CD4-positive, alpha-beta T cell treated with Interleukin-12 subunit alpha and Interleukin-12 subunit beta, for 1 hour (primary cell): ENCODE measurements at regions not wholly inside any gene's neighbourhood (a gene's known extent, or its start where the extent isn't known, plus 50 kb on each side); places are given as distances from the start of the nearest gene placed in this dataset.
"Not testable (repeated sequence)": the region's sequence is repeated elsewhere in the genome, so short reads cannot be mapped to it uniquely, and the experiment has no call there.

ENCODE experiments used
- DNase-seq: peaks from one replicate; pipeline ENCODE4 v3.0.0-alpha.2; 2020

DNA sequence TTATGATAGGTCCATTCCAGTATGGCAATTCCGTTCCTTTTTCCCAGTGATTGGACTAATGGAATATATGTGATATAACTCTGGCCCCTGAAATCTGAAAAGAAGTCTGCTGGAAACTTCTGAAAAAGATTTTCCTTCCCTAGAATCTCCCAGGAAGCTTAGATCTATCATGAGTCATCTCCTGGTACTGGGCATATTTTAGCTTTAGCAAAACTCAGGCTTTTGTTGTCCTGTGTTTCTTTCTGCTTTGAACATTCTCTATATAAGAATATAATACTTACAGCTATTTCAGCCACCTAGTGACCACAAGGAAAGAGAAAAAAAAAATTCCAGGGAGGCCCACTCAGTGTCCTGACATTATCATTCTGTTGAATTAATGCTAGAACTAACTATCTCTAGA, 597.2 kb upstream of the GRIA3 start:
- no peak for DNase-seq

DNA sequence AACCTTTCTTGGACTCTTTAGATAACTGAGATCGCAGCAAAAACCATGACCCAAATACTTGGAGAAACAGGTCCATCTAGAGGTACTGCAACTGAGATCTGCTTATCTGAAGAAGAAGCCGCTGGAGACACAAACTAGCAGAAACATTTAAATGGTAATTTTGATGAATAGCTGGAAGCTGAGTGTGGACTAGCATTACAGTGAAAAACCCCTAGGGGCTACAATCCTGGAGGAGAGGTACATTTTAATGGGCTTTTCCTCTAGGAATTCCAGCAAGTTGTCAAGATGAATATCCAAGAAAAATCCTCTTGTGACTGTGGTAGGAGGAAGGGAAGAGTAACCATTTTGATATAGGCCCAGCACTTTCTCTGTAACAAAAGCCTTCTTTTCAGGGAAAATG, 592.5 kb upstream of the GRIA3 start:
- no peak for DNase-seq

DNA sequence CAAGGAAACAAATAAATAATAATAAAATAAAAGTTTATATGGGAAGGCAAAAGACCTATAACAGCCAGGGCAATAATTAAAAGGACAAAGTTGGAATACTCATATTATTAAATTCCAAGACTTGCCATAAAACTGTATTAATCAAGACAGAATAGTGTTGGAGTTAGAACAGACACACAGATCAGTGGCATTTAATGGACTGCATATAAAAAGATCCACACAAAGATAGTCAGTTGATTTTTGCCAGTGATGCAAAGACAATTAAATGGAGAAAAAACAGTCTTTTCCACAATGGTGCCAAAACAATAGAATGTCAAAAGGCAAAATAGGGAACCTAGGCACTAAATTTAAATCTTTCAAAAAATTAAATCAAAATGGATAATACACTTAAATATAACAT, 587.1 kb upstream of the GRIA3 start:
- DNase-seq, result no peak

DNA sequence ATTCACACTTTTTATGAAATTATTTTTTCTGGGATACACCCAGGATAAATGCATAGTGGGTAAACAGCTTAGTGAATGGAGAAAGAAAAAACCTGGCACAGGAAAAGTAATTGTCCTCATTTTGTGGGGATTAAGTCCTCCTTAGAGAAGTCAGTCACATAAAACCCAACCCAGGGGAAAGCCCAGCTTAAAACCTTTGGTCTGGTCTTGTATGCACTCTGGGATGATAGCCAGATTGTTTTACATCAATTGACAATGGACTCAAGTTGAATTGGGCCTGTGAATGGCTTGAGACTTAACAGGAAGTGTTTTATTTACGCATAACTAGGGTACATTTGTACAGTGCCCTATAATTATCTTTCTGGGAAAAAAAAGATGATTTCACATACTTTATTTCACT, 561.3 kb upstream of the GRIA3 start:
- DNase-seq, result no peak

DNA sequence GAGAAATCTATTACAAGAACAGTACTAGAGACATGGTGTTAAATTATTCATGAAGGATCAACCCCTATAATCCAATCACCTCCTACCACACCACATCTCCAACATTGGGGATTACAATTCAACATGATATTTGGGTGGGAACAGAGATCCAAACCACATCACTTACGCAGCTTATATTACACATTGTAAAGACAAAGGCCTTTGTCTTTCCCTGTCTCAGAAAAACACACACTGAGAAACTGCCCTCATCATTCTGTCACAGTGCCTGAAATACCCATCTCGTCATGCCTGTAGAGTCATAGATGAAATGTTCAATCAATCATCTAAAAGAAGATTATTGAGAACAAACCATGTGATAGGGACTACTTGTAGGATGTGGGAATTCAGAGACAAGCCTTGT, 558.8 kb upstream of the GRIA3 start:
- DNase-seq, result no peak

DNA sequence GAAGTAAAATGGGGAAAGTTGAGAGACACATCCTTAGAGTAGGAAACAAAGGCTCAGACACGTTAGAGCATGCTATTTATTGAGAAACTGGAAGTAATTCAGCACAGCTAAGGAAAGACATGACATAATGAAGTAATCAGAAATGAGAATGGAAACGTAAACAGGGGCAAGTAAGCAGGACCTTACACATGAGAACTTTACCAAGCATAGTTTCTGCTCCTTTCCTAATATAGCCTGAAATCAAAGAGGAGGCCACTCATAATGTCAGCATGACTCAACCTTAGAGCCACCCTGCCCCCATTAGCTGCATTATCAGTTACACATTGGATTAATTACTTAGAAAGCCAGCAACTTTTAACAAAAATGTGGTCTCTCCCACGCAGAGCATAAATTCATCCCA, 558.3 kb upstream of the GRIA3 start:
- DNase-seq, result no peak

DNA sequence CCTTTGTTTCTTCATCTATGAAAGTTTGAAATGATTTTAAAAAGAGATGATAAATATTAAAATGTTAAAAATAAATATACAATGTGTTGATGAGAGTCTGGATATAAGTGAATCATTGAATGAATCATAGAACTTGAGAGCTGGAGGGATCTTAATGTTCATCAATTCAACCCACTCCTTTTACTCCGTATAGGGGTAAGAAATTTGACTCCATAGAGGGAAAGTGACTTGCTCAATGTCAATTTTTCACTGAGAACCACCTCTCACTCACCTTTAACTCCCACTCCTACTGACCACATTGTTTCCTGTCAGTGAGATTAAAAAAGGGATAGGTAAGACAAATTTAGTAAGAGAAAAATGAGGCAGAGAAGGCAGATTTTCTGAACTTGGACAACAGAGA, 557.2 kb upstream of the GRIA3 start:
- no peak for DNase-seq

DNA sequence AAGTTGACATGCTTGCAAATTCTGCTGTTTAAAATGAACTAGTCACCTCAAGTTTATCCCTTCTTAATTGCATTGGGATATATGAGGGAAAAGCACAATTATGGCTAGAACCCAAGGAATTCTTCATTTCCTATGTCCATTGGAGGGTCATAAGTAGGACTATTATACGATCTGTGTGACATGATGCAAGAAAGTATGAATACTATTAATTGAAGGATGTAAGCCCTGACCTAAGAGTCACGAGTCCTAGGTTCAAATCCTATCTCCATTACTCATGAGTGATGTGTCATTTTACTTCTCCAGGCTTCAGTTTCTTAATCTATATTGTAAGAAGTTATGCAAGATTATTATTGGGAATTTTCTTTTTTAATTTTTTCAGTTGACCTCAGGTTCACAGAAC, 542.9 kb upstream of the GRIA3 start:
- no peak for DNase-seq

DNA sequence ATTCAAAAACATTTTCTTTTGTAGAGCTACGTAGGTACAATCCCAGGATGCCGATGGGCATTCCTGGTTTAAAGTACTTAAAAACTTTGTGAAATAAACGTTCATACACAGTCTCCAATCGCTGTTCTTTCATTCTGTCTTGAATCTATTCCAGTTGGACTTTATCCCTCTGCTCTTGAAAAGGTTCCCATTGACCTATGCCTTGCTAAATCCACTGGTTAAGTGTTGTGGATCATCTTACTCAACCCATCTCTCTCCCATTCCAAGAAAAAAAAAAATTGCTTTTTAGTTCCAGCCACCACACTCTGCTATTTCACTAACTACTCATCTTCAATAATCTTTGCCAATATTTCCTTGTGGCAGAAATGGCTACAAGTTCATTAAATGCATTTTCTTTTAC, 542.3 kb upstream of the GRIA3 start:
- no peak for DNase-seq

DNA sequence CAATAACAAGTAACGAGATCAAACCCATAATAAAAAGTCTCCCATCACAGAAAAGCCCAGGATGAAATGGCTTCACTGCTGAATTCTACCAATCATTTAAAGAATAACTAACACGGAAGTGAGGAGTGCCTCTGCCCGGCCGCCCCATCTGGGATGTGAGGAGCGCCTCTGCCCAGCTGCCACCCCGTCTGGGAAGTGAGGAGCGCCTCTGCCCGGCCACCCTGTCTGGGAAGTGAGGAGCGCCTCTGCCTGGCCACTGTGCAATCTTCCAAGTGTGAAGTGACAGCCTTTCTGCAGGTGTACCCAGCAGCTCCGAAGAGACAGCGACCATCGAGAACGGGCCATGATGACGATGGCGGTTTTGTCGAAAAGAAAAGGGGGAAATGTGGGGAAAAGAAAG, 528.8 kb upstream of the GRIA3 start:
- not testable (repeated sequence) for DNase-seq

DNA sequence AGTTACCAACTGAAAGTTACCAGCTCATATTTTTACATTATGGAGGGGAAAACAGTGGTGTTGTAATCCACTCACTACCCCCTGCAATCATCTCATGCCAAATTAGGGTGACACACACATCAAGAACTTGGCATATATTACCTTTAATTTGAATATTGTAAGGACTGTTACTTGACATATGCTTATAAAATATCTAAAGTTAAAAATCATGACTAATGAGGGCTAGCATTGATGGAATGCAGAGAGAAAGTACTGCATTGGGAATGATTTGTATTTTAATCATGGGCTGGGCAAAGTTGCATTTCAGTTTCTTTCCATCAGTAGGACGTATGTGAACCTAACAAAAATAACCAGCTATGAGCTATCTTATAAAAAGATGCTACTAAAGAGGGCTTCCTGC, 517.5 kb upstream of the GRIA3 start:
- no peak for DNase-seq

DNA sequence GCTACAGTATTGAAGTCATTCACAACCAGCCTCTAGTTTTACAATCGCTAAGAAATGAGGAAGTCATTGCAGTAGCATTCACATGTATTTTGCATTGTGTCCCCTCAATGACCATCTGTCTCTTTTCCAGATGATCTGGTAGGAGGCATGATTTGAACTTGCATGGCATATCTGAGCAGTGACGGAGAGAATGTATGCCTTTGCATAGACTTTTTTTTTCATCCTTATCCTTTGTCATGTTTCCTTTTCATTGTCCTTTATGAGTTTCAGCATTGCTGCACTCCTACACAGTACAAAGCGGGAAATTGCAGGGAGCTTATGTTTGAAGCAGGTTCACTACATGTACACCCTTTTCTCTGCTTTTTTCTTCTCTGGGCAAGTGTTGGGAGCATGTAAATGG, 516.4 kb upstream of the GRIA3 start:
- DNase-seq, result no peak

DNA sequence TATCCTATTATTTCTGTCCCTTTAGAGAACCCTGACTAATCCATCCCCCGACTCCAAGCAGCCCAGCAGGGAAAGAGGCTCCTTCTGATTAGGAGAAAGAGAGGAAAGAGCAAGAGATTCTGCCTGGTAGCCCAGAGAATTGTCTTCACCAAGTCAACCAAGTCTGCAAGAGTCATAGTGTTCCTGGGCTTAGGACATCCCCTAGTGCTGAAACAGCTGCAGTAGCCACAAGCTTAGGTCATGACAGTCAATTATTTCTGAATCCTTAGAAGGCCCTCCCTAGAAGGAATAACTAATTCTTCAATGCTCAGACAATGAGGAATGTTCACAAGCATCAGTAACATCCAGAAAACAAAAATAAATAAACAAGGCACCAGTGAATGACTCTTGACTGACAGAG, 480.3 kb upstream of the GRIA3 start:
- no peak for DNase-seq

DNA sequence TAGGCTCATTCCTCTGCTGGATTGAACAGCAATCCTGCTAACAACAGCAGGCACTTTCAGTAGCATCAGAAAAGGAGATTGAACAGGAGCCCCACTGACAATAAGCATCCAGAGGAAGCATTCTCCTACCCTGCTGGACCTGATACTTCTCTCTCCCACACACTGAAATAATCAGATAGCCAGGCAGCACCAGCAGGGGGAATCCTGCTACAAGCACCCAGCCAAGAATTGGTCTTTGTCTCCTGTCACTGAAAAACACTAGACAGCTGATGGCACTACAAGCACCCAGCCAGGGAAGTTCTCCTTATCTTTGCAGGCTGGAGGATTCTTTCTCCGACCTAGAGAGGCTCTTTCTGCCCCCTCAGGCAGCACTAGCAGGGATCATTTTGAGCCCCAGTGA, 444.3 kb upstream of the GRIA3 start:
- DNase-seq, result no peak

DNA sequence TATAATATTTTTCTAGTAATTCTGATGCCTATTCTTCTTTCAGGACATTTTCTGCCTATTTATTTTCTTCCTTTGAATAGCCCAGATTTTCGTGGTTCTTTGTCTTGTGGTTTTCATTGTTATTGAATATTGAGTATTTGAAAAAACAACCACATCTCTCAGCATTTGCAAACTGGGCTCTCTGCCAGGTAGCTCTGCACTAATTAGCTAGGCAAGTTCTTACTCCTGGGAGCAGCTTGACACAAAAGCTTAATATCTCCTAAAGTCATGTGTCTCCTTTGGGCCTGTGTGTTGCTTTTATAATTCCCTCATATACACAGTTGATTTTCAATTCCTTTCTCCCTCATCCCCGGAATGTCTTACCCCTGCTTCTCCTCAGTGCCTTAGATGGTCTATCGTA, 413.5 kb upstream of the GRIA3 start:
- no peak for DNase-seq

DNA sequence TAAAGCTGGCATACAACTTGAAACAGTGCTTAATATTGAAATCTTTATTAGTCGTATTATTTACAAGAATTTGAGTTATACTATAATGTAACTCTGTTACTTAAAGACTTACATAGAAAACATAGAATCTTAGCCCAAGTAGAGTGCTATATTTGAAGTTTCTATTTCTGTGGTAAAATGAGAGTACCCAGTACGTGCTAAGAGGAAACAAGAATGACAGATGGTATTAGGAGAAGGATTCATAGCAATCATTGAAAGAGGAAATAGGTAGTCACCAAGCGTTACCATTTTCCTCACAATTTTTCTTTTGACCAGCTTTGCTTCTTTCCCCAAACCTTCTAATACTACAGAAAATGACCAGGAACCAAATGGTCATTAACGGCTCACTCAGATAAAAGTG, 412.1 kb upstream of the GRIA3 start:
- no peak for DNase-seq

DNA sequence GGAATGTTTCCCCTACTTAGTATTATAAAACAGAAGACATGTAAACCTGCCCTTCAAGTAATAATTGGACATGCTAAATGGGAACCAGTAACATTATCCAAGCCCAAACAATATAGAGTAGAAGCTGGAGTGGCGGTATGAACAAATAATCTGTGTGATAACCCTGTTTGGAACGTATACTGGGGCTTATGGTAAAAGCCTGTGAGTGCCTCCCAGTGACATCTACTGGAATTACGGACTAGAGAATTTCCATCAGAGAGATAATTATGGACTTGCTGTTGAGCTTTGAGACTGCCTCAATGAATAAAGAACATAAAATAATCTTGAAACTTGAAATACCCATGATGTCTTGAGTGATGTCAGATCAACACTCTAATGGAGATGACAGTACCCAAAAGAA, 406.3 kb upstream of the GRIA3 start:
- no peak for DNase-seq

DNA sequence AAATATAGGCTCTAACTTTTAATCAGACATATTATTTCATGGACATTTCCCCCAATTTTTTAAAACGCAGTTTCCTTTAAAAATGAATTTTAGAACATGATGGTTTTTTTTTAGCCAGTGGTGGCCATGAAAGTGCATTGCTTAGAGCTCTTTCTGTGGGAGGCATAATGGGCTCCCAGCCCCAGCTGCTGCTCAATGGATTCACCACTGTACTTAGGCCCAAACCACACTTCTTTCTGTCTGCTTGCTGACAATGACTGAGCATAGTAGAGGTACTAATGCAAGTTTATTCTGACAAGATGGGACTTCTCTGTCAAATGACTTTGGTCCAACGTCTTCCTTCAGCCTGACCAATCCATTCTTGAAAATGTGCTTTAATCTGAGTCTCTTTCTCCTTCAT, 400.2 kb upstream of the GRIA3 start:
- no peak for DNase-seq

DNA sequence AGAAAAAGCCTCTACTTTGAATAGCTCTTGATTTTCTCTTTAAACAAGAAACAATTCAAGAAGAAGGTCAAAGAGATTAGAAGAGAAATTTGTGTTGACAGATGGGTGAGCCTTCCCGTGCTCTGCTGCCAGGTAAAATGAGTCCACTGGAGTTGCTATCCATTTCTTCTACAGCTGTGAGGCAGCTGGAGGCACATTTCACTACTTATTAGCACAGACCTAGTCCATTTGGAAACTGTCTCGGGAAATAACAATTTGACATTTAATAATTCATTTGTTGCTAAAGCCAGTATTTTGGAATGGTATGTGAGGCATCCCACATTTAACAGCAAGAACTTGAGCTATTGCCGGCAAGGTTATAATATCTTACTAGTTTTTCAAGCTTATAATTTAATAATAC, 396.8 kb upstream of the GRIA3 start:
- no peak for DNase-seq

DNA sequence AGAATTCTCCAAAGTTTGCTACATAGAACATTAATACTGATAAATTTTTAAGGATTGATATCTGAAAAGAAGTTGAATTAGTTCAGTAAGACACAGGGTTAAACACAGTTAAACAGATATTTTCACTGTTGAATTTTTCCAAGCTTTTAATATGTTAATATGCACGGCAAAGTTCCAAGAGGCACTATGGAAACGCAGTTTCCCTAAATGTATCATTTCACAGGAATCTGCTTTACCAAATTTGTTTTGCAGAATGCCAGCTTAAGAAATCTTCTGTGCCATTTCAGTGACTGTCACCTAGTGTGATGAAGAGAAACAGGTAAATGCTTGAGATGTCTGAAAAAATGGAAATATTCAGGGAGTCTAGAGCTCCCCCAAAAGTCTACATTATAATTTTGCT, 395.9 kb upstream of the GRIA3 start:
- DNase-seq, result no peak

DNA sequence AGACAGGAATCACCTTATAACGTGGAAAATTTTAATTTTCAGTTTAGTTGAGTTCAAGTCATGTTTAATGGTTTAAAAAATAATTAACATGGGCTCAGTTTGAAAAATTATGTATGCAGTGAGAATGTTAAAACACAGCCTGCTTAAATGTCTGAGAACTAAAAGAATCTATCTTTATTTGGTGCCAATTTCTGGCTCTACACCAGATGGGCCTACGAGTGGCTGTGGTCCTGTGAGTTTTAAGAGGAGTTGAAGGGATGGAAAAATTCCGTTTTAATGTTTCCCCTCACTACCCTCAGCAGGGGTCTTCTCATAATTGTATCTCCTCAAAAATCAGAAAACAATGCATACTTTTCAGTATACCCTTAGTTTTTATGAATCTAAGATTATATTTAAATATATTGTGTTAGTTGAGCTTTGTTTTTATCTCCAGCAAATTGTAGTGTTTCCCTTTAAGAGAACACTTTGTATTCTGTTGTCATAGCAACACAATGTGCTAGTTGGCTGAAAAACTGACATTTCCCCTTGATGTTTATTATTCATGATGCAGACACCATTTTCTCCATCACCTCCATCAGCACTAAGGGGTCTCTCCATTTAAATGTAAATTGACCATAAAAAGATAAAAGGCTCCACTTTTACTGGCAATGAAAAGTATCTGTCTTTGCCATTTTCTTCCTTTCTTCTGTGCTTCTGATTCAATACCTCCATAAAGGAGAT, 393.5 kb upstream of the GRIA3 start:
- no peak for DNase-seq

DNA sequence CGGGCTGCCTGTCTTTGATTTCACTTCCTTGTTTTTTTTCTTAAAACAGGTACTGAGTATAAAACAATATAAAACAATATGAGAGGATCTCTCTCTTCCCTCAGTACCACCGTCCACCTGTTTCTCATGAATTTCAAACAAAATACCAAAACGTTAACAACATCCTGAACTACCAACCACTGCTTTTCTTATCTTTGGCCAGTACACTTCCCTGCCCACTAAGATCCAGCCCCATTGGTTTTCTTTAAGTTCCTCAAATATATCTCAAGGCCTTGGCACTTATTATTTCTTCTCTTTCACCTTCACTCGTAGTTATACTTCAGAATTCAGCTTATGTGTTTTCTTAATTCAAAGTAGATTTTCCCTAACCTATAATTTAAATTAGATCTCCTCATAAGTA, 370.2 kb upstream of the GRIA3 start:
- no peak for DNase-seq

DNA sequence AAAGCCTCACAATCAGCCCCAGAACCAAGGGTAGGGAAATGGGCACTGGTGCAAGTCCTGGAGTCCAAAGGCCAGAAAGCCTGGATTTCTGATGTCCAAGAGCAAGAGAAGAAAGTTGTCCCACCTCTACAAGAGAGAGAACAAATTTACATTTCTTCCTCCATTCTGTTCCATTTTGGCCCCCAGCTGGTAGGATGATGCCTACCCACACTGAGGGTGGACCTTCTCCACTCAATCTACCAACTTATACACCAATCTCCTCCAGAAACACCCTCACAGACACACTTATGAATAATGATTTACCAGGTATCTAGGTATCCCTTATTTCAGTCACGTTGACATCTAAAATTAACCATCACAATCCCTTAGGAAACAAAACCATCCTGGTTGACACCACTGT, 367.8 kb upstream of the GRIA3 start:
- no peak for DNase-seq

DNA sequence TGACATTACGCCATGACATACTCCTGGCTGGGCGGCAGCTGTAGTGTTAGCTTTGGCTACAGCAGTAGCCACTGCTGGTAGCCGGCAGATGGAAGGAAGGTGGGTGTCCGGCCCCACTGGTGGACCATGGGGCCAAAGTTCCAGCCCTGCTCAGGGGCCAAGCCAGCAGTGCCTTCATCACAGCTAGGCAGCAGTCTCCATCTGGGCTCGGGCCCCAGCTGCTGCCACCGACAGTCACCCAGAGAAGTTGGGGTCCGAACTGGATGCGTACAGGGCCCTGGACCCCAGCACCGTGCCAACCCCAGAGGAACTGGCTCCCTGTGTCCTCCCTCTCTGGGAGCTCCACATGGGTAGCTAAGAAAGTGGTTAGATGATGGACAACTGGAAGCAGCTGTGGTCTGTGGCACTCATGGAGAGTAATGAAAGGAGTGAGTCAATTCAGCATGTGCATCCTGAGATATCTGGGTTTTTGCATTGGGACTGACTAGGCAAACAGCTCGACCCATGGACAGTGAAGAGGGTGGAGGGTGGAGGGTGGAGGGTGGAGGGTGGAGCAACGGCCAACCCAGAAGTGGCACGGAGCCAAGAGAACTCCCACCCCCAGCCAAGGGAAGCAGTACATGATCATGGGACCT, 366.6 kb upstream of the GRIA3 start:
- DNase-seq, result no peak

DNA sequence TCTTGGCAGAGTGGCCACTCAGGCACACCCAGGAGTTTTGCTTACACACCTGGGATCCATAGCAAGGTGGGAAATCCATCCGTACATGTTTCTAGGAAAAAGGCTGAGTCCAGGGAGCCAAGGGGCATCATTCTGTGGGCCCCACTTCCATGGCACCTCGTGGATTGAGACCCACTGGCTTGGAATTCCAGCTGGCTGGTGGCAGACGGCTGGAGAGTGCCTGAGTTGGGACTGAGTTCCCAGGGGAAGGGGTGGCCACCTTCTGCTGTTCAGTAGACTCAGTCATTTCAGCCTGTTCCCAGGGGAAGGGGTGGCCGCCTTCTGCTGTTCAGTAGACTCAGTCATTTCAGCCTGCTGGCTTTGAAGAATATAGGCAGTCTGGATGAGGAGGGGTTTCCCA, 366.0 kb upstream of the GRIA3 start:
- no peak for DNase-seq
